Dermis blood vessel endothelial cell (primary cell): ENCODE measurements at regions not wholly inside any gene's neighbourhood (a gene's known extent, or its start where the extent isn't known, plus 50 kb on each side); places are given as distances from the start of the nearest gene placed in this dataset.
"Not testable (repeated sequence)": the region's sequence is repeated elsewhere in the genome, so short reads cannot be mapped to it uniquely, and the experiment has no call there.

ENCODE experiments used
- DNase-seq: peaks from one replicate; pipeline ENCODE4 v3.0.0; 2010

GRCh38 chr1:38204698-38205097 is 158.1 kb upstream of the POU3F1 start:
- DNase-seq = no peak

- no peak for DNase-seq
These were observed 156.8 kb upstream of the POU3F1 start for GRCh38 chr1:38203441-38203840.

DNA sequence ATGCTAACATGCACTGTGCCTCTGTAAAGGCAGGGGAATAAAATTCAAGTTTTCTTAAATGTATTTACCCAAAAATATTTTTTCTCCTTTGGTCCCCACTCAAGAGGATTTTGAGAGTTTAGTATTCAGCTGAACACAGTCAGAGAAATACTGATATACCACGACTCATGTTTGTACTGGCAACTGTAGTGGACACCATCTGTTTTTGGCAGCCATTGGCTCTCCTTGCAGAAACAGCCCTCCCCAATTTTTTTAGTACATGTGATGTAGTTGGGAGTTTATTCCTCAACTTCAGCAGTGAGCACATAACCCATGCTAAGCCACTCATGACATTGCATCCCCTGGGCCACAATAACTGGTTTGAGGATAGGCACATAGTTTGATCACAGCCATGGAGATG is 154.8 kb upstream of the POU3F1 start:
- no peak for DNase-seq

DNA sequence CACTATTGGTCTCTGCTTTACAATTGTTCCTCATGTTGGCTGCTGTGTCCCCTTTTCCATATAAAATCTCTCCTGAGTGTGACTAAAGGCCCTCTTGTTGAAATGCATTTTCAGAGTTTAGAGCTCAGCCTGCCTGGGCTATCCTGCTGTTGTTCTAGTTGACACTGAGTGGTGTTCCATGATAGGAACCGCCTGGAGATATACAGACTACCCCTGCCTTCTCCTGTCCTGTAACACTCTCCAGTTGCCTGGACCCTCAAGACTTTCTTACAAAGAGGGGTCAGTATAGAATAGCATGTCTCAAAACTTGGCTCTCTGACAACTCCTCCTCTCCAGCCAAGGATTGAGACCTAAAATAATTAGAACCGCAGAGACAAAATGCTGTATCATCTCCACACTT is 152.0 kb upstream of the POU3F1 start:
- DNase-seq = no peak

GRCh38 chr1:38198099-38198498 is 151.5 kb upstream of the POU3F1 start:
- no peak for DNase-seq

- no peak for DNase-seq
These were observed 150.9 kb upstream of the POU3F1 start for GRCh38 chr1:38197312-38198061.

DNA sequence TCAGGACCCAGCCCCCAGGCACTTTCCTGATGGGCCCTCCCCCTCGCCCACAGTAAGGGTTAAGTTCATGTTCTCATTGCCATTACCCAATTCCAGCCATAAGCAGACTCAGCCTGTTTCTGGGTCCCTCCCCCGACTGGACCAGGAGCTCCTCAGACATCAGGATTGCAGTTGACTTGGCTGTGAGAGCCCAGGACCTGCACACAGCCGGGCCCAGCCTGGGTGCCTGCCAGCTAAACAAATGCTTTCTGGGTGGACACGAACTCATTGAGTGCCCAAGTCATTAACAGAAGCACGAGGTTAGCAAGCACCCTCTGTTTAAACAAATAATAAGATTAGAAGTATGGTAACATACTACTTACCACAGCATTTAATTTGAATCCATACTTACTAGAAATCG is 147.9 kb upstream of the POU3F1 start:
- DNase-seq = no peak

GRCh38 chr1:38193040-38193439 is 146.4 kb upstream of the POU3F1 start:
- DNase-seq = no peak

DNA sequence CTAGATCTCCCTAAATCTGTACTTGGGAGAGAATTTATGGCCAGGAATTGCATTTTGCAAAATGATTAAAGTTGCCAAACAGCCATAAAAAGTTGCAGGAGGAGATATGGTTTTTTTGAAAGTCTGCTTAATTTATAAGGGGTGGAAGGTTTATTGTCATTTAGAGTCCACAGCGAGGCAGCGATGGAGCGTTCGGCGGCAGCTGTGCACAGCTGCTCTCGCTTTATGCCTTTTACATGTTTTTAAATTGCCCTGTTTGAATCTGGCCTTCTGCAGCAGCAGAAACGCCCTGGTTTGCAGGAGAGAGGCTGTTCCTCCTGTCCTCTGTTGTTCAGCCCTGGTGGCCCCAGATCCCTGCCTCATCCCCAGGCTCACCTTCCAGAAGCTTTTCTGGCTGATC is 144.9 kb upstream of the POU3F1 start:
- DNase-seq = no peak

GRCh38 chr1:38190983-38191382 is 144.4 kb upstream of the POU3F1 start:
- no peak for DNase-seq

DNA sequence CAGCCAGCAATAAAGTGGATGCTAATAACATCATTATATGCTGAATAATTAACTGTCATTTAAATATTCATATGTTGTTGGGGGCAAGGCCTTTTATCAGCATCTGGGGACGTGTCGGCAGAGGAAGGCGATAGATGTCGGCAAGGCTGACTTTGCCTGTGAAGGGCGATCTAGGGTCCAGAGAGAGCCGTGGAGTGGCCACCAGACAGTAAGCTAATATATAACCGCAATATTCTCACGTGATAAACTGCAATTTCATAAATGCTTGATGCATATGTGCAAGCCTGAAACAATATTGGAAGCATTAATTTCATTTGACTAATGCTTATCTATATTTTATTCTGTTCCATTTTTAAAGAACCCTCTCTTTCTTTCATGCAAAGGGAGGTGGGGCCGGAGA is 141.0 kb upstream of the POU3F1 start:
- DNase-seq = no peak

GRCh38 chr1:38186566-38186965 is 140.0 kb upstream of the POU3F1 start:
- no peak for DNase-seq

GRCh38 chr1:38185913-38186312 is 139.3 kb upstream of the POU3F1 start:
- no peak for DNase-seq

- DNase-seq = no peak
These were observed 137.2 kb upstream of the POU3F1 start for GRCh38 chr1:38183747-38184146.

DNA sequence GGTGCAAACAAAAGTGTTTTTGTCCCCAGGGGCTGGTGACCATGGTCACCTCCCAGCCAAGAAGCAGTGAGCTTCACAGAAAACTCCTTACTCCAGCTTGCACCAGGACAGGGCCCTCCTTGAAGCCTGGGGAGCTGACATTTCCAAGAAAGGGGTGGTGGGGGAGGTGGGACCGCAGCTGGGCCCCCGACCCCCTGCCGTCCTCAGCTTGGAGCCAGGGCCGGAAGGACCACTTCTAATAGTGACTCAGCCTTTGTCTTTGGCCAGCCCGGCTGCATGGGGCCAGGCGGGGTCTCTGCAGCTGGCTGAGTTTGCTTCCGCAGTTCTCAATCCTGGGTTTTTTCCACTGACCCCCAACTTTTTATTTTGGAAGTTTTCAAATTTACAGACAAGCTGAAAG is 136.5 kb upstream of the POU3F1 start:
- DNase-seq = no peak

- DNase-seq = not testable (repeated sequence)
These were observed 133.8 kb upstream of the POU3F1 start for GRCh38 chr1:38180388-38180787.

DNA sequence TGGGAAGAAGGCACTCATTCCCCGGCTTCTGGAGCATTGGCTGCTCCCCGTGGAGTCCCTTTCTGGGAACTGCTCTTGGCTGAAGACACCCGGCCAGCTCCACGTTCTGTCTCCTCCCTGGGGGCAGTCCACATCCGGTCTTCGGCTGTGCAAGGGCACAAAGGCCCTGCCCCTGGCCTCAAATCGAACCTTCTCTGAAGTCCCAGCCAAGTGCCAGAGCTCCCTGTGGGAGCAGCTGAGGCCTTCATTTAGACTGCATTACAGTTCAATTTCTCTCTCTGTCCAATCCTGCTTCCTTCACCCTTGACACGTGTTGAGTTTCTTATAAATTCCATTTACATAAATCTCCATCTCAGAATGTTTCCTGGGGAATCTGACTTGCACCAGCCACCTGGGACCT is 132.9 kb upstream of the POU3F1 start:
- no peak for DNase-seq

DNA sequence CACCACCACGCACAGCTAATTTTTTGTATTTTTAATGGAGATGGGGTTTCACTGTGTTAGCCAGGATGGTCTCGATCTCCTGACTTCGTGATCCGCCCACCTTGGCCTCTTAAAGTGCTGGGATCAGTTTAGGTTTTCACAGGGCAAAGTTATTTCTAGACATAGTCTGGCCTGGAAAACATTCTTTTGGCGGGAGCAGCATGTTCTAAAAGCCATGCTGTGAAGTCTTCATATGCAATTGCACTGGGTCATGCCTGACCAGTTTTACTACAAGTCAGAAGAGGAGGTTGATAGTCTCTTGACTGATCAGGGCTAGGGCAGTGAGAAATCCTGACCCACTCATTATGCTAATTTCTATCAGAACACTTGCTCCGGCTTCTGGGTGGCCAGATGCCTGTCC is 131.6 kb upstream of the POU3F1 start:
- DNase-seq = no peak

- DNase-seq = no peak
These were observed 128.5 kb upstream of the POU3F1 start for GRCh38 chr1:38175121-38175520.

DNA sequence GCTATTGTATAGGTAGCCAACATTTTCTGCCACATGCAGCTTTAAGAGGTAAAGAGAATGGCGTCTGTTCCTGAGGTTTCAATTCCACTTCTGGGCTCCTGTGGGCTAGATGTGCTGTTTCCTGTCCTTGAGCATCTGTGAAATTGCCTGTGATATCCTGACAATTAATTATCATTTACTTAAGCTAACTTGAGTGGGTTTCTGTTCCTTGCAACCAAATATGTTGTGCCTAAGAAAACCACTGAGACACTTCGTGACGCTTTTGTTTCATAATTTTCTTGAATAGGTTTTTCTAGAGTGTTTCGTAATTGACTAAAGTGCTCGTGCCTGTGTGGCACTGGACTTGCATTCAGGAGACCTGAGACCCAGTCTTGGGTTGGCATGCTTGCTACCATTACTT is 127.3 kb upstream of the POU3F1 start:
- DNase-seq = no peak

DNA sequence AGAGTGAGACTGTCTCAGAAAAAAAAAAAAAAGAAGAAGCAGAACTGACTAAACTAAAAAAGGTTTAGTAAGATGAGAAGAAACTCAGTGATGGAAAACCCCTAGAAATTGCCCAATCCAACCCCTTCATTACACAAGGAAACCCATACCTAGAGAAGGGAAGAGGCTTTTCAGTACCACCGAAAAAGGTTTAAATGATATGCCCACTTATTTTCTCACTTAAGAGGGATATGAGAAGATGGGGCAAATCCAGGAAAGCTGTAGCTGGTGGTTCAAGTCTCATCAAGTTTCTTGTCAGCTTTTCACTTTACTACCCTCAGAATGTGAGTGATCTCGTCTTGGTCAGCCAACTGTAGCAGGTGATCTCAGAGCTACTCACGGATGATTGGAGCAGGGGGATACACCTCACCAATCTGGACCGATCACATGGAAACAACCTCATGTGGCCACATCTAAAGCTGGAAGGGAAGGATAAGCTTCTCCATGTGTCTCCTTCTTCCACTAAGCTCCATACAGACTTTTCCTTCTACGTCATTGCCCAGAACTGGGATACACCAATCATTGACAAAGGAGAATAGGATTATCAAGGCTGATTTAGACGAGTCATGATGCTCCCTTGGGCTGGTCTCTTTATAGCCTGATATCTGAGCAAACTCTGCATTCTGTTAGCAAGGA is 126.7 kb upstream of the POU3F1 start:
- no peak for DNase-seq

DNA sequence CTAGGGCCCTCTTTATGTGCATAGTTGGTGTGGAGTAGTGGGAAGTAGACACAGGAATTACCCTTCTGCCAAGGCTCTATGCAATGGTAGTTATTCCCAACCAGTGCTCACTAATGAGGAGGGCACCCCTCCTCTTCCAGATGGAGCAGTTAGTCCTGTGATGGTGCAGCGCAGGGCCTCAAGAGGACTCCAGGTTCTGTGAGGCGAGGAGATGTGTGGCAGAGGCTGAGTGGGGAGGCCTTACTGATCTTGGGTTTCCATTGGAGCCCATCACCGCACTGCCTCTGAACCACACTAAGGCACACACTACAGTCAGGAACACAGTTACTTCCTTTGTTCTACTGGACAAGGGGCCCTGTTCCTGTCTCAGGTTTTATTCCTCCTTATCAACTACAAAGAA is 122.5 kb upstream of the POU3F1 start:
- no peak for DNase-seq

DNA sequence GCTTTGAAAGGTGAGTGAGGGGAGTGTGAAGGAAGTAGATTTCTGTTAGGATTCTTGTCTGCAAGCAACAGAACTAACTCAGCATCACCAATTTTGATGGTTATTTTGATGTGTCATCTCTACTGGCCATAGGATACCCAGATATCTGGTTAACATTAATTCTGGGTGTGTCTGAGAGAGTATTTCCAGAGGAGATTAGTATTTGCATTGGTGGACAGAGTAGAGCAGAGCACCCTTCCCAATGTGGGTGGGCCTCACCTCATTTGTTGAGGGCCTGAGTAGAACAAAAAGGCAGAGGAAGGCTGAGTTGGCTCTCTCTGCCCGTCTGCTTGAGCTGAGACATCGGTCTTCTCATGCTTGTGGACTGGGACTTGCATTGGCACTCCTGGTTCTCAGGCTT is 121.8 kb upstream of the POU3F1 start:
- DNase-seq = no peak

- DNase-seq = no peak
These were observed 119.9 kb upstream of the POU3F1 start for GRCh38 chr1:38166461-38166860.
